ENCODE measurements at regions not wholly inside any gene's neighbourhood (a gene's known extent, or its start where the extent isn't known, plus 50 kb on each side); places are given as distances from the start of the nearest gene placed in this dataset.
"Not testable (repeated sequence)": the region's sequence is repeated elsewhere in the genome, so short reads cannot be mapped to it uniquely, and the experiment has no call there.

GRCh38 chr15:63434576-63435186 is 53.0 kb upstream of the CA12 start:
- DNase-seq (ENCODE audit: low read depth) = no peak

GRCh38 chr15:63435204-63435820 is 53.7 kb upstream of the CA12 start:
- no peak for DNase-seq (ENCODE audit: low read depth)

GRCh38 chr15:63436341-63436740 is 54.7 kb upstream of the CA12 start:
- no peak for DNase-seq (ENCODE audit: low read depth)

- DNase-seq (ENCODE audit: low read depth) = peak; percentile 49
Measured at GRCh38 chr15:63436872-63437375, 55.3 kb upstream of the CA12 start.

GRCh38 chr15:63439536-63440264 is 58.1 kb upstream of the CA12 start:
- no peak for DNase-seq (ENCODE audit: low read depth)

- no peak for DNase-seq (ENCODE audit: low read depth)
Measured at GRCh38 chr15:63440265-63440648, 58.6 kb upstream of the CA12 start.

GRCh38 chr15:63440756-63441155 is 59.1 kb upstream of the CA12 start:
- no peak for DNase-seq (ENCODE audit: low read depth)

- DNase-seq (ENCODE audit: low read depth) = no peak
Measured at GRCh38 chr15:63441266-63441665, 59.6 kb upstream of the CA12 start.

GRCh38 chr15:63442080-63442479 is 60.4 kb upstream of the CA12 start:
- no peak for DNase-seq (ENCODE audit: low read depth)

- DNase-seq (ENCODE audit: low read depth) = no peak
Measured at GRCh38 chr15:63444611-63445010, 59.8 kb upstream of the USP3 start.

GRCh38 chr15:63446255-63446654 is 58.1 kb upstream of the USP3 start:
- DNase-seq (ENCODE audit: low read depth) = no peak

GRCh38 chr15:63447017-63447676 is 57.2 kb upstream of the USP3 start:
- DNase-seq (ENCODE audit: low read depth) = no peak

GRCh38 chr15:63448266-63448665 is 56.1 kb upstream of the USP3 start:
- no peak for DNase-seq (ENCODE audit: low read depth)

GRCh38 chr15:63448872-63449555 is 55.4 kb upstream of the USP3 start:
- not testable (repeated sequence) for DNase-seq (ENCODE audit: low read depth)

GRCh38 chr15:63449731-63450130 is 54.7 kb upstream of the USP3 start:
- DNase-seq (ENCODE audit: low read depth) = no peak

GRCh38 chr15:63450884-63451225 is 53.5 kb upstream of the USP3 start:
- no peak for DNase-seq (ENCODE audit: low read depth)

GRCh38 chr15:63451671-63452315 is 52.6 kb upstream of the USP3 start:
- no peak for DNase-seq (ENCODE audit: low read depth)

GRCh38 chr15:63452552-63453136 is 51.7 kb upstream of the USP3 start:
- DNase-seq (ENCODE audit: low read depth) = no peak

- no peak for DNase-seq (ENCODE audit: low read depth)
Measured at GRCh38 chr15:63453186-63453905, 51.0 kb upstream of the USP3 start.

- no peak for DNase-seq (ENCODE audit: low read depth)
Measured at GRCh38 chr15:63454503-63455211, 49.7 kb upstream of the USP3 start.
